Esophagus squamous epithelium (tissue), 4 donors: ENCODE measurements at regions not wholly inside any gene's neighbourhood (a gene's known extent, or its start where the extent isn't known, plus 50 kb on each side); places are given as distances from the start of the nearest gene placed in this dataset.

ENCODE experiments used
- CTCF ChIP-seq, 6 experiments: fragments of 450-650 bp in 4 of 6; fragments of 200-600 bp in 2 of 6; sonication (generic) in 2 of 6; IDR thresholded peaks; one replicate each; pipeline ENCODE4 v1.5.1; 2016 to 2019; ENCODE audit warnings: antibody characterized with exemption in 6 of 6, mild to moderate bottlenecking in 4 of 6, moderate library complexity in 4 of 6
- POLR2A ChIP-seq, 4 donors: fragments of 450-650 bp; IDR thresholded peaks; one replicate each; pipeline ENCODE4 v1.6.1; 2017; ENCODE audit warnings: antibody characterized with exemption in 4 of 4, mild to moderate bottlenecking in 4 of 4, moderate library complexity in 3 of 4

- TF ChIP-seq CTCF (IDR thresholded peaks at IDR 0.05), result no peak
- TF ChIP-seq POLR2A (IDR thresholded peaks at IDR 0.05), result no peak
Observed at GRCh38 chr16:88274847-88275246, 107.9 kb upstream of the ZNF469 start.
